ENCODE measurements at regions not wholly inside any gene's neighbourhood (a gene's known extent, or its start where the extent isn't known, plus 50 kb on each side); places are given as distances from the start of the nearest gene placed in this dataset.

DNA sequence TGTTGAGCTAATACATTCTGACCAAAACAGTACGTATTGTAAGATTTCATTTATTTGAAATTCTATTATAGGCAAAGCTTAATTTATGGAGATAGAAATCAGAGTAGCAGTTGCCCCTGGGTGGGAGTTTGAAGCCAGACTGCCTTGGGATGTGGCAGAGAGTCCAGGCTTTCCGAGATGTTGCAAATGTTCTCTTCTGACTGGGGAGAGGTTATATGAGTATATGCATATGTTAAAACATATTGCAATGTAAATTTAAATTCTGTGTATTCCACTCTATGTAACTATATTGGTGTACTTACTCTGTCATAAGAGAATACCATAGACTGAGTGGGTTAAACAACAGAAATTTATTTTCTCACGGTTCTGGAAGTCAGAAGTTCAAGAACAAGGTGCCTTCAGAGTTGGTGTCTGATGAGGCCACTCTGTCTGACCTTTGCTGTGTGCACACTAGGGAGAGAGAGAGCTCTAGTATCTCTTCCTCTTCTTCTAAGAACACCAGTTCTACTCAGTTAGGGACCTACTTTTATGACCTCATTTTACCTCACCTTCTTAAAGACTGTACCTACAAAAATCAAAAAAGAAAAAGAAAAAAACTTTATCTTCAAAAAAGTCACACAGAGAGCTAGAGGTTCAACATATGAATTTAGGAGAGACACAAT, 299.3 kb upstream of the HS3ST1 start:
- DNase-seq, result no peak

DNA sequence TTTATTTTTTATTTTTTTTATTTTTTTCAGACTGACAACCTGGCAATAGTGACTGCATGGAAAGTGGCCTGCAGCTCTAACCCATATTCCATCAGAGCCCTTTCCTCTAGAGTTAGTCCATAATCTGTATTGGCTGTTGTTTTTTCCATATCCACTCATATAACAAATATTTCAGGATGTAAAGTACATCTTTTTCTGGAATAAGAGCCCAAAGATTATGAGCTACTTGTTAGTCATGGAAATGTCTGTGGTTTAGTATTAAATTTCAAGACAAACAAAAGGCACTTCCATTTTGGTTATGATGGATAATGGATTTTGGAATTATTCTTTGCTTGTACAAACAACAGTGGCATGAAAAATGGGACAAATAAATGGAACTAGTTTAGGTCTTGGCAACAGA, 296.0 kb upstream of the HS3ST1 start:
- no peak for DNase-seq

DNA sequence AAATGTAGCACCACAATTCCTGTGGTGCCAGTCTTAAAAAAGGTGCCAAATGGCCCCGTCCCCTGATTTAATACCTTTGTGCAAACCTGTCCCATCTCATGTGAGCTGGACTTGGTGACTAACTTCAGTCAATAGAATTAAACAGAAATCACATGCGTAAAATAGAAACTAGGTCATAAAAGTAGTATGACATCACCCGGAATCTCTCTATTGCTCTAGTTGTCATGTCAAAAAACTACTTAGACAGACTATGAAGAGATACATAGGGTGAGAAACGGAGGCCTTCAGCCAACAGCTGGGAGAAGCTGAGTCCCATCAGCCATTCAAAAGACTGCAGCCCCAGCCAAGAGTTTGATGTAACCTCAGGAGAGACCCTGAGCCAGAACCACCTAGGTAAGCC, 293.5 kb upstream of the HS3ST1 start:
- no peak for DNase-seq

DNA sequence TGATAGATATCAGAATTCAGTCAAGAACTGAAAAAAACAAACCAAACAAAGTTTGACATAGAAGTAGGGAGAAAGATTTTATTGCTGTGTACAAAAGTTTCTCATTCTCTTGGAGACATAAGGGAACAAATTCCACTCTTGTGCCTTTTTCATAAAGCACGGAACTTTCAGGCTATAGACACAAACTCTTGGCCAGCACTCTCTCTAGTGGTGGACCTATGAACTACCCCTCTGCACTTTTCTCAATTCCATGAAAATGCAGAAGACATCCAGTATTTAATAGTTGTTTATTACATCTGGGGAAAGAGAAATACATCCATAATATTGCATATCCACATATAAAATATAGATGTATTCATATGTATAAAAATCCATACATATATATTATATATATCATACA, 291.6 kb upstream of the HS3ST1 start:
- no peak for DNase-seq

DNA sequence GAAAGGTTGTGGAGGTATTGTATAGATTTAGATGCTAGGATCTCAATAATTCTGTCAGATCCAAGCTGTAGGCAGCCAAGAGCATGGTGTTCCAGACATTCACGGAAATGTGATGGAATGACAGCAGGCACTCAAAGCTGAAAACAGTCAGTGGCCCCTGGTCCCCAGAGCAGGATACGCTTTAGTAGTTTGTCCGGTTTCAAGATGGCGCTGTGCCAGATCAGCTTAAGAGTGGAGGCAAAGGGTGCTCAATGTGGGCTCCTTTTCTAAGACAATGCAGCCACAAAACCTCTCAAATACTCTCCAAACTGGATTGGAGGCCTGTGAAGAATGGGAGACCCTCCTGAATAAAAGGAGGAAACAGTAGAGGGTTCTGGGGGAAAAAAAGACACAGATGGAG, 291.2 kb upstream of the HS3ST1 start:
- DNase-seq, result no peak

DNA sequence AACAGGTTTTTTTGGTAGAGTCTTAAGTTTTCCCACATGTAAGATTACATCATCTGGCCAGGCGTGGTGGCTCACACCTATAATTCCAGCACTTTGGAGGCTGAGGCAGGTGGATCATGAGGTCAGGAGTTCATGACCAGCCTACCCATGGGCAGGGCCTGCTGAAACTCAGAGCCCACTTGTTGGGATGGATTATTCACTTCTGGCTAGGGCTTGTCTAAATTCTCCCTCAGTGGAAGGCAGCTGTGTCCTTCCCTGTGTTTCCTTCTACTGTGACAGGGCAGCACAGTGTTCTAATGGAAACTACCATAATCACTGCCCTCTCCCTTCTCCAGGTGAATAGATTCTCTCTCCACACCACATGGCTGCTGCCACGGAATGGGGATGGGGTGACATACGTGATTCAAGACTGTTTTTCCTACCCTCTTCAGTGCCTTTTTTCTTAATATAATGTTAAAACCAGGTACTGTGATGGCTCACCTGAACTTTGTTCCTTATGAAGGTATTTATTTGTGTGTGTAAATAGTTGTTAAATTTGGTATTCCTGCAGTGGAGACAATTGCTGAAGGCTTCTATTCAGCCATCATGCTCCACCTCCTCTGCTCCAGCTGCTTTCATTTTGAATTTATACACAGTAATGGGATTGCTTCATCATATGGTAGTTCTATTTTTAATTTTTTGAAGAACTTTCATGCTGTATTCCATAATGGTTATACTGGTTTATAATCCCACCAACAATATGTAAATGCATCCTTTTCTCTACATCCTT, 287.2 kb upstream of the HS3ST1 start:
- DNase-seq, result no peak

DNA sequence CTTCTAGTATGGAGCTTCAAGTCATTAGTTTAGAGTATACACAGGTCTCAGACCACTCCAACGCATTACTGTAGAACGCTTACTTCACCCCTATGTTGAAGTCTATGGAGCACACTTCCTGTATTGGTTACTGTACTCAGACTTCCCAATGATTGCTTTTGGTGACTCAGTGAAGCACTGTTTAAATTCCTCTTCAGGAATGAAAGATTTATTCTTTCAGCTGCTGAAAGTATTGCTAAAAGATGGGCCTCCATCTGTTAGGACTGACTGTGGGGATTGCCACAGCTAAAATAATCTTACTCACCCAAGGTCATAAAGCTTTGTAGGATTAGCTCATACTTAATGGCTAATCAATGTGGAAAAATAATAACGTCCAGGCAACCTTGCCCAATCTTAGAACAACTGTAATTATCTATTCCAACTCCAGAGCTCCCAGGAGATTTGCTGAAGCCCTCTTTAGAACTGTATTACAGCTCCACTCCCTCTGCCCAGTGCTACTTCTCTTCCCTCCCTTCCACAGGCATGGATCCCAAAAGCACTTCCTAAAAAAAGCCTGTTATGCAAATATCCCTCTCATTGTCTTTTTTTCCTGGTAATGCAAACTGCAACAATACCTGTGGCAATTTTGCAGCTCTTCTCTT, 281.9 kb upstream of the HS3ST1 start:
- DNase-seq, result no peak

DNA sequence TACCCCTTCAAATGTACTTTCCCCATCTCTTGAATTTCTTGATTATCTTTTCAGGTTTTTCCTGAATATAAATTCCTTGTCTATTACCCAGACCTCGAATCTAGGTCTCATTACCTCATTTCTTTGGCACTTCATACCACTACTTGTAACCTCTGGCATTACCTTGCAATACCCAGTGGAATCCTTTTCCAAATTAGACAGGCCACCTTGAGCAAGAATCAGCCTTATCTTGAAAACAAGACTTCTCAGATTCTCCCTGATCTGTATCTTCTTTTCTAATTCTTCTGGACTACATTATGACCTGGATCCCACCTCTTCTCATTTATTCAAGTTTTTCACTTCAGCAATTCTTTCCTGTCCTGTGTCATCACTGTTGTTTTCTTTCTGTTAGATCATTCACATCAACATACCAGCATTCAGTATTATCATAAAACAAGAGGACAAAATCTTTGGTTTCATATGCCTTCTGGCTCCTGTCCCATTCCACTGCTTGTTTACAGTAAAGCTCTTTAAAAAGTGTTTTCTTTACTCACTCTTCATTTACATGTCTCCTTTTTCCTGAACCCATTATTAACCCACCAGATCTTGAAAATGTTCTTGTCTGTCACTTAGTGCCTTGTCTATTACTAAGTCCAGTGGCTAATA, 275.6 kb upstream of the HS3ST1 start:
- DNase-seq, result no peak

DNA sequence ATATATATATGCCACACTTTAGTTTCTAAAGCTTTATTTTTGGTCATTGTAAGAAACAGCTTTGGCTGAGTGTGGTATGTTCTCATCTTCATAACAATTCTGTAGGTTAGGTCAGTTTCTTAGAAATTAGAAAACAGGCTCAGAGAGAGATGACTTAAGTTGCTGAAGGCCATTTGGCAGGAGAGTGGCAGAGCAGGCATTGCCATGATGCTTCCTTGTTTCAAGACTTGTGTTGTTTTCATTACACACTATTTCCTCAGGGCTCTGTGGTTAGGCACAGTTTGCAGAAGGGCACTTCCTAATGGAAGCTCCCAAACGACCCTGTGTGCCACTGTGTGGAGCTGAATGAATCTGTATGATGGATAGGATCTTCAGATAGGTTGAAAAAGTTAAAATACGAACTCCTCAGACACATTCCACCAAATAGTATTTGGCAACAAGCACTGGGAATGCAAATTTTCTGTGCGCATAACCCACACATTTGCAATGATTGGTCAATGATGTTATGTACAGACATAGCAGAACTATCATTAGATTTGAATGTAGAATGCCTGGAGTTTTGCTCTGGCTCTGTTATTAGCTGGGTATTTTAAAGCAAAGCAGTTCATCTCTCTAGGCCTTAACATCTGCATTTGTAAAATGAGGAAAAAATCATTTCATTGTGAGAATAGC, 274.3 kb upstream of the HS3ST1 start:
- DNase-seq, result no peak

DNA sequence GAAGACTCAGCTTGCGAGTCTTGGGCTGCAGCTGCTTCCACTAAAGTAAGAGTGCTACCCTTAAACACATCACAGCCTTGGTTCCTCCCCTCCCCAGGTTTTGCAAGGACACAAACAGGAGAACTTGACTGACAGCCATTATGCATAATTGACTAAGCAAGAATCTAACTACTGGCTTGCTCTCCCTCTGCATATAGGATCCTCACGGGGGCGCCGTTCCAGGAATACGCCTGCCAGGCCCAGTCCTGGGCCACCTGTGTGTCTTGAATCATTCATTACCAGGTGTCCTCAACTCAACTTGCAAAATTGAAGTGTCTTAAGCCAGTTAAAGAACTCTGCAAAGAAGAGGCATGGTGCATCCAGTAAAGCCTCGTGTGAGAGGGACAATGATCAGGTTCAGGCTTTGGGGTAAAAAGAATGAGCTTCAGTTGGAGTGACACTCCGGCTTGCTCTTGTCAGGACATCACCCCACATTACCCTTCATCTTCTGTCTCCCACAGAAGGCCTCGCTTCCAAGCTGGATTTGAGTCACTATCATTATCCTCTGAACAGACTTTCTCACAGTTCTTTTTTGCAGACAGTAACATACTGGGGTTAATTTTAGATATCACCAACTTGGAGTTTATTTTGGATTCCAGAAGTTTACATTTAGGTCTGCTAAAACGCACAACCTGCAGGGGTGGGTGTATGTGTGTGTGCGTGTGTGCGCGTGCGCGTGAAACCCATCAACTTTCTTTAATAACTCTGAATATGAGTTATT, 273.5 kb upstream of the HS3ST1 start:
- DNase-seq, result no peak

DNA sequence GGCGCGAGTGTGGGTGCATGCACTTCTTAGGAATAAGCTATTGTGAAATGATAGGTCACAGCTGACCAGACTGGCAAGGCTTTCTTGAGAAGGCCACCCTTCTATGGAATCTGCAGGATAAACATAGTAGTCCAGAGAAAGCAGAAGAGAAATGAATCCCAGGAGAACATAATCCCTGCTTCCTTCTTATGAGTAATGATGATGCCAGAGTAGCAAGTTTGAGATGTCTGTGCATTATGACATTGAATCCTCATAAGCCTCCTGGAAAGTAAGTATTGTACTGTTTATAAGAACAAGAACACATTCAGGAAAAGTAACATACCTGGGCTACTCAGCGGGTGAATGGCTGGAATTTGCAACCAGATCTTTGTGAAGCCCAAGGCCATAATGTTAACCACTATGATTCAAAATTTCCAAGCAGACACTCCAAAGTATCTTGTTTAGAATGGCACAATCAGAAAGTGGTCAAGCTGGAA, 272.1 kb upstream of the HS3ST1 start:
- DNase-seq, result no peak

DNA sequence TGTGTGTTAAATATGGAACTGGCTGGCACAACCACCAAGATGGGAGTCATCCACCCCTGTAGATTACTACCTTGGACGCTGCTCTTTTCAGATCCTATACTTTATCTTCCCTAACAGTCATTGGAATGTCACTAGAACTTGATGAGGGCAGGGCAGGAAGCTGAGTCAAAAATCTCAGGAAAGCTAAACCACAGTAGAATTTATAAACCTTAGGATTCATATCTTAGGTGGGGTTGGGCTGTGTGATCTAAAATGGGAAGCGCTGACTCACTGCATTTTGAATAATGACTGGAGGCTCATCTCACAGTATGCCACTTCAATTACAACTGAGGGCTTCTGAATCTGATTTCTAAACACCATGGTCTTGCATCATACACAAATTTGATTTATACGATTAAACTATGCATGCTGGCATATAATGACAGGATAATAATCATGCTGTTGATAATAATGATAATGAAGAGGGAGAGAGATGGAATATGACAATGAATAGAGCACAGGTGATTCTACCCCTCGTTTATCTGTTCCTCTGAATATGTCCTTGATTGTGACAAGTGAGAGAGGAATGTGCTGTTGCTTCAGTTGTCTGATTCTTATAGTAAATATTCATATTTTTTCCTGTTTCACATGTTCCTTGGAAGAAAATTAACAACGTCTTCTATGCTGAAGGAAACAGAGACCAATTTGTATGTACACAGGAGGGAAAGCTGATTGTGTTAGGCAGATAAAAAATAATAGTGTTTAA, 270.3 kb upstream of the HS3ST1 start:
- no peak for DNase-seq

DNA sequence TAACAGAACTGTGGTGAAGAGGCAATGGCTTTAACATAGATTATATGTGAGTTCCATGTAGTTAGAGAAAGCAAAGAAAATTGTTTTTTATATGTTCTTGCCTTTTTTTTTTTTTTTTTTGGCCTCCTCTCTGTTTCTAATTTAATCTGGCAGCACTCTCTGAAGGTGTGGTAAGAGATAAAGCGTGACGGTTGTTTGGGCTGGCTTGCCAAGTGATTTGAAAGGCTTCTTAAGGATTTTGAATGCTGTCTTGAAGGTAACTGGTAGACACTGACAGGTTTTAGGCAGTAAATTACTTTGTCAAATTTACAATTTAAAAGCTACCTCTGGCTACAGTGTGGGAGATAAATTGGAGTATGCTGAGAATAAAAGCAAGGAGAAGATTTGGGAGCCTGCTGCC, 269.3 kb upstream of the HS3ST1 start:
- no peak for DNase-seq

DNA sequence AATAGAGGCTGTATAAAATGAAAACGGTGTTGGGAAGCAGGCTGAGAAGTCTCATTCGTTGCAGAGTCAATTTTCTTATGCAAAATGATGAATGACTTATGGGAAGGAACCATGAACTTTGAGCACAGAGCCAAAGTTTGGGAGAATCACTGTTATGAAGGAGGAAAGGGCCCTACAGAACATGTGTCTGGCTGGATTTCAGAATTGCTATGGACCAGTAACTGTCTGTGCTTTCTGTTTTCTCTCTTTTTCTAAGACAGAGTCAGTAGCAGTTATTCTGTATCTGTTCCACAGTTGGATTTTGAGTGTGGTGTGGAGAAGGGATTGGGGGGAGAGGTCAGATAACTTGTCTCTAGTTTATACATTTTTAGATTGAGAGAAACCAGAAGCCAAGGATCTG, 265.0 kb upstream of the HS3ST1 start:
- no peak for DNase-seq

DNA sequence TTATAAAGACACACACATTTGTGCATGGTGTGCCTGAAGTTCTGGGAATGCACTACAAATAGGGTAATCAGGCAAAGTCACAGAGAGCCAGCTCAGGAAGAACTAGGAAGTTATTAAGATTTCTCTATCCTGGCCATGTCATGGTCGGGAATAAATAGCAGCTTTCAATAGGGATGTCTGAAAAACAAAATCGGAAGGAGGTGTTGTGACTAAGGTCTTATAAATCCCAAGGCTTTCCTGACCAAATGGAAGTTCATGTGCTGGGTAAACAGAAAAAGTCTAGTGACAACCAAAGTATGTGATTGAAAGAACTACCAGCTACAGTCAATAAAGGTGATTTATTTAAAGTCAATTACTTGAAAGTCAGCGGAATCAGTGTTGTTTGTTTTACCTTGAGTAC, 262.5 kb upstream of the HS3ST1 start:
- no peak for DNase-seq

DNA sequence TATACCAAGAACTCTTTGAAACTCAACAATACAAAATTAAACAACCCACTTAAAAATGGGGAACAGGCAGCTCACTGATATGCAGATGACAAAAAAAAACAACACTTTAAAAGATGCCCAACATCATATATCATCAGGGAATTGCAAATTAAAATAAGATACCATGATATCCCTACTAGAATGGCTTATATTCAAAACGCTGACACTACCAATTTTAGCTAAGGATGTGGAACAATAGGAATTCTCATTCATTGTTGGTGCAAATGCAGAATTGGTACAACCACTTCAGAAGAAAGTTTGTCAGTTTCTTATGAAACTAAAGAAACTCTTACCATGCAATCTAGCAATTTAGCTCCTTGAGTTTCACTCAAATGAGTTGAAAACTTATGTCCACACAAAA, 259.0 kb upstream of the HS3ST1 start:
- DNase-seq, result no peak

DNA sequence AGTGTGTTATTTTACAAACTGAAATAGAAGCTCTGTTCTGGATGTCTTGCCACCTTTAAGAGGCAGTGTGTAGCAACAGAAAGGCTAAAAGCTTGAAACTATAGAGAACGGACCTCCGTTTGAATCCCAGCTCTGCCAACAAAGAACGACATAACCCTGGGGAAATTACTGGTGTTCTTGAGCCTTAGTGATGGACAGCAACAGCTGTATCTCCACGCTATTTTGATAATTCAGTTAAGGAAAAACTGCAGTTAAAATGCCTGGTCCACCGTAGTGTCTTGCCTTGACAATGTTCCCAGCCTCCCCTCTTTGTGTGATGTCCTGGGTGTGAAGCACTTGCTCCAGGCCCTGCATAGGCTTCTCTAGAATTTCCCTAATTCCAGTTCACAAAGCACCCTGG, 256.8 kb upstream of the HS3ST1 start:
- no peak for DNase-seq

DNA sequence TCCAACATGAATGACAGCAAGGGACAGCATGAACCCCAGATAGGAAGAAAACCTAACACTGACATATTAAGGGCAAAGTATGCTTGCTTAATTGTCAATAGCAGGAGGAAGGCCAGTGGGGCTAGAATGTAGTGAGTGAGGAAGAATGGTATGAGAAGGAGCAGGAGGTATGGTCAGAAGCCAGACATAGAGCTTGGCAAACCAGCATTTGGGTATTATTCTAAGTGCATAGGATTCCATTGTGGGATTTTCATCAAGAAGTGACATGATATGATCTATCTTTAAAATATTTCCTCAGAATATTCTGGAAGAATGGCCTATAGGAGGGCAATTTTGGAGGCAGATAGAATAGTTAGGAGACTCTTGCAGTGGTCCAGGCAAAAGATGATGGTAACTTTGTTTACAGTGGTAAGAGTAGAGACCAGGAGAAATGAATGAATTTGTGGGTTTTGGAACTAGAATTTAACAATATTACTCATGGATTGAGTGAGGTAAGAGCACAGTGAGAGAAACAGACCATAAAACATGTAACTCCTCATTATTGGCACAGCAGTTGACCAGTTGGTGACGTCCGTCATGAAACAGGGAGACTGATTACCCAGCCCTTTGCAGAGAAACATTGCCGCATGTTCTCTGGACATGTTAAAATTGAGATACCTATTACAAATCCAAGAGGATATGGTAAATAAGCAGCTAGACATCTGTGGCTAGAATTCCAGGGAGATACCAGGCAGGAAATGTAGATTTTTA, 246.5 kb upstream of the HS3ST1 start:
- no peak for DNase-seq

DNA sequence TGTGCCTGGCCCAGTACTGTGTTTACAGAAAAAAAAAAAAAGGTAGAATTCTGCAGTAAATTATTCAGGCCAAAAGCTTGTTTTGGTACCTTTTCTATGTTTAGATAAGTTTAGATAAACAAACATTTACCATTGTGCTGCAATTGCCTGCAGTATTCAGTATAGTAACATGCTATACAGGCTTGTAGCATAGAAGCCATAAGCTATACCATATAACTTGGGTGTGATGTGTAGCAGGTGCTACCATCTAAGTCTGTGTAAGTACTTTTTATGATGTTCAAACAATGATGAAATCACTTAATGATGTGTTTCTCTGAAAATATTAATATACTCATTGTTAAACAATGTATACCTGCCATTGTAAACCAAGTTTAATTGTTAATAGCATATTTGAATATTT, 241.6 kb upstream of the HS3ST1 start:
- no peak for DNase-seq

DNA sequence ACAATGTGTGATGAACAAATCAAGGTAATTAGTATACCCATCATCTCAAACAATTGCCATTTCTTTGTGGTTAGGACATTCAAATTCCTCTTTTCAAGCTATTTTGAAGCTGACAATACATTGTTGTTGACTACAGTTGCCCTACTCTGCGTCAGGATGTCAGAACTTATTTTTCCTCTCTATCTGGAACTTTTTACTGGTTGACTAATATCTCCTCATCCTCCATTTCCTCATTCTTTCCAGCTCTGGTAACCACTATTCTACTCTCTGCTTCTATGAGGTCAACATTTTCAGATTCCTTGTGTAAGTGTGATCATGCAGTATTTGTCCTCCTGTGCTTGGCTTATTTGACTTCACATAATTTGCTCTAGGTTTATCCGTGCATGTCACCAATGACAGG, 240.5 kb upstream of the HS3ST1 start:
- no peak for DNase-seq

DNA sequence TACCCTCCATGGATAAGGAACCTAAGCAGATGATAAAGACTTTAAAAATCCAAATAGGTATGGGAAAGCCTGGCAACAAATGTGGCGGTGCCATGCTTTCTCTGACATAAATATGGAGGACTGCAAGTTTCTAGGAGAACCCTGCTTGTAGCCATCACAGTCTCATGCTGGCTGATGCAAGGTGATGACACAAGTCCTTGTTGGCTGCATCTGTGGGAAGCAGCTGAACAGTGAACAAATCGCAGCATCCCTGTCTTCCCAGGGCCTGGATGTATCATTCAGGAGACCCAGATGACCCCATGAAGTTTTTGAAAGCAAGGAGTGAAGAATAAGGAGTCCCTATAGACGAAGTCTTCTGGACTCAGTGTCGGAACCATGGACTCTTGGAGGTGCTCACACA, 234.4 kb upstream of the HS3ST1 start:
- no peak for DNase-seq

Data from GF-D8 (cell line).